Hepatocyte (in vitro differentiated cells): ENCODE measurements at regions not wholly inside any gene's neighbourhood (a gene's known extent, or its start where the extent isn't known, plus 50 kb on each side); places are given as distances from the start of the nearest gene placed in this dataset.

Source experiments
- DNase-seq: peaks from one replicate; pipeline ENCODE4 v3.0.0-alpha.2; 2016; ENCODE audit warnings: low spot score
- H2AFZ ChIP-seq: fragments of 200-600 bp; sonication (generic); 2 replicates; pipeline ENCODE4 v1.6.0; 2016; ENCODE audit warnings: antibody characterized with exemption, mild to moderate bottlenecking
- H3K27ac ChIP-seq: fragments of 200-600 bp; sonication (generic); 2 replicates; pipeline ENCODE4 v1.5.1; 2016; ENCODE audit warnings: mild to moderate bottlenecking
- H3K27me3 ChIP-seq: fragments of 200-600 bp; sonication (generic); 2 replicates; pipeline ENCODE4 v1.6.1; 2016
- H3K36me3 ChIP-seq: fragments of 200-600 bp; sonication (generic); replicated peaks from 2 replicates; pipeline ENCODE4 v1.5.1; 2016; ENCODE audit warnings: low read depth; ENCODE audit not compliant: insufficient read depth
- H3K4me1 ChIP-seq: fragments of 200-600 bp; sonication (generic); 2 replicates; pipeline ENCODE4 v1.5.1; 2016; ENCODE audit warnings: mild to moderate bottlenecking, moderate library complexity; ENCODE audit not compliant: insufficient read depth
- H3K4me2 ChIP-seq: fragments of 200-600 bp; sonication (generic); 2 replicates; pipeline ENCODE4 v1.6.0; 2016
- H3K4me3 ChIP-seq: fragments of 200-600 bp; sonication (generic); 2 replicates; pipeline ENCODE4 v1.5.1; 2016; ENCODE audit warnings: mild to moderate bottlenecking
- H3K79me2 ChIP-seq: fragments of 200-600 bp; sonication (generic); 2 replicates; pipeline ENCODE4 v1.6.0; 2017; ENCODE audit warnings: mild to moderate bottlenecking
- H3K9me2 ChIP-seq: fragments of 200-600 bp; sonication (generic); replicated peaks from 2 replicates; pipeline ENCODE4 v1.6.0; 2017; ENCODE audit warnings: mild to moderate bottlenecking; ENCODE audit not compliant: insufficient read depth
- H3K9me3 ChIP-seq: fragments of 200-600 bp; sonication (generic); 2 replicates; pipeline ENCODE4 v1.5.1; 2016; ENCODE audit warnings: low read depth, mild to moderate bottlenecking
- H4K20me1 ChIP-seq: fragments of 200-600 bp; sonication (generic); 2 replicates; pipeline ENCODE4 v1.6.0; 2016; ENCODE audit warnings: mild to moderate bottlenecking; ENCODE audit not compliant: insufficient read depth, poor library complexity, severe bottlenecking
- EZH2 ChIP-seq: fragments of 200-600 bp; sonication (generic); IDR thresholded peaks from 2 replicates; pipeline ENCODE4 v1.6.1; 2016; ENCODE audit warnings: antibody characterized with exemption, mild to moderate bottlenecking, borderline replicate concordance
- EZH2phosphoT487 ChIP-seq: fragments of 200-600 bp; sonication (generic); IDR thresholded peaks from one replicate; pipeline ENCODE4 v1.6.1; 2018; ENCODE audit warnings: antibody characterized with exemption, mild to moderate bottlenecking, low read depth, moderate library complexity; ENCODE audit not compliant: unreplicated experiment, severe bottlenecking
- WGBS: methylation state at CpG from one replicate; pipeline ENCODE4 v1.1.6; 2016; ENCODE audit warnings: low lambda C conversion rate; ENCODE audit errors: missing lambda C conversion rate; 5-methylcytosine and 5-hydroxymethylcytosine counted together
- TF ChIP-seq, protein P1 (sequence below): fragments of 200-600 bp; sonication (generic); IDR thresholded peaks from 2 replicates; pipeline ENCODE4 v1.5.1; 2016; ENCODE audit warnings: antibody characterized with exemption, mild to moderate bottlenecking; ENCODE audit not compliant: poor library complexity

DNA sequence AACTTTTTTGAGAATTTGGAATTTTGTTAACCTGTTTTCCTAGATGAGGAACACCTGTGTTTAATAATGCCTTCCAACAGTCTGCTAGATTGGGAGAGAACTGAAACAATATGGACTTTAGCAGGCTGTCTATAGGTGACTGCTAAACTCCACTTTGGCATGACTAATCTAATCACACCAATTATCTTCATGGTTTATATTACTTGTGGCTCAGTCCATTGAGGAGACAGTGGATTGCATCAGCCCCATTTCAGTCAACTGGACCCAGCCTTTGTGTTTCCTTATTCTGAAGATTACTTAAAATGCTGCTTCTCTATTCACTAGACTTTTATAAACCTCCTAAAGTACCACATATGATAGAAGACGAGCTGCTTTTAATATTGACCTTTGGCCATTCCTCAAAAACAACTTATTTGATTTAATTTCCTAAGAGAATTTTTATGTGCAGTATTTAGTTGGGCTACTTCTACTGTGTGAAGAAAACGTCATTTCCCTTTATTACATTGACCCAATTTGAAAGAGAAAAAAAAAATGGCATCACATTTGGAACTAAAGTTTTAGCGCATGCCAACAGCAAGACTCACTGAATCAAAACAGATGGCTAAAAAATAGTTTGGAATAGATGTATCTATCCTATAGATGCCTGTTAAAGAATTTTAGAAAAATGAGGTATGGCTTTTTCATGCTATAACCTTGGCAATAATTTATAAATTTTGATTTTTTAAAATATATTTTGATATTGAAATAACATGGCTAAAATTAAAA, 295.8 kb downstream of the NDFIP2 start:
- Histone ChIP-seq H2AFZ (no peak overlapping the region), H3K27me3 (no peaks in the 10 kb centered on the region), H3K36me3 (no peaks in the 10 kb centered on the region), H4K20me1 (no peaks in the 10 kb centered on the region), H3K27ac (peak overlapping the region; percentile 46), H3K9me3 (no peaks in the 10 kb centered on the region), H3K4me3 (no peak overlapping the region), H3K79me2 (no peaks in the 10 kb centered on the region), H3K4me2 (peak overlapping the region; percentile 2), H3K4me1 (peaks cover 28% of the 10 kb centered on the region), H3K9me2 (no peaks in the 10 kb centered on the region)
- 80% methylated on average over 3 of the region's 3 CpGs for WGBS
- DNase-seq, result no peak
- TF ChIP-seq EZH2 (no peak), EZH2phosphoT487 (no peak)
- TF ChIP-seq, protein P1, sequence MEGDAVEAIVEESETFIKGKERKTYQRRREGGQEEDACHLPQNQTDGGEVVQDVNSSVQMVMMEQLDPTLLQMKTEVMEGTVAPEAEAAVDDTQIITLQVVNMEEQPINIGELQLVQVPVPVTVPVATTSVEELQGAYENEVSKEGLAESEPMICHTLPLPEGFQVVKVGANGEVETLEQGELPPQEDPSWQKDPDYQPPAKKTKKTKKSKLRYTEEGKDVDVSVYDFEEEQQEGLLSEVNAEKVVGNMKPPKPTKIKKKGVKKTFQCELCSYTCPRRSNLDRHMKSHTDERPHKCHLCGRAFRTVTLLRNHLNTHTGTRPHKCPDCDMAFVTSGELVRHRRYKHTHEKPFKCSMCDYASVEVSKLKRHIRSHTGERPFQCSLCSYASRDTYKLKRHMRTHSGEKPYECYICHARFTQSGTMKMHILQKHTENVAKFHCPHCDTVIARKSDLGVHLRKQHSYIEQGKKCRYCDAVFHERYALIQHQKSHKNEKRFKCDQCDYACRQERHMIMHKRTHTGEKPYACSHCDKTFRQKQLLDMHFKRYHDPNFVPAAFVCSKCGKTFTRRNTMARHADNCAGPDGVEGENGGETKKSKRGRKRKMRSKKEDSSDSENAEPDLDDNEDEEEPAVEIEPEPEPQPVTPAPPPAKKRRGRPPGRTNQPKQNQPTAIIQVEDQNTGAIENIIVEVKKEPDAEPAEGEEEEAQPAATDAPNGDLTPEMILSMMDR, result no peak

DNA sequence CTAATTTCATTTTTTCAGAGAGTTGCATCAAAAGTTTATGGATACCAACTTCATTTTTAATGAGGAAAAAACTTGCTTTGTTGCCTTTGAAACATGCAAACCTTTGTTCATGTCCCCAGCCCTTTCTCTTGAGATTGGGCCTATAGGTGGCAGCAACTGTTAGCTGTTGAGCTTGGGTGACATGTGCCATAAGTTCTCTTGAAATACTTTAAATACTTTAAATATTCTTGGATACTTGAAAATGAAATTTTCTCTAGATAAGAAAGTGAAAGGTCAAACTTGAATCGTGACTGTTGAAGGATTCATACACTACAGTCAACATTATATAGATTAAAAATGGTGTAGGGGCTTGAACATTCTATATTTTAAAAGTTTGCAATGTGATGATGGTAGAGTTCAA, 294.9 kb downstream of the NDFIP2 start:
- H3K27ac ChIP-seq, result peak overlapping the region; percentile 3
- H3K4me3 ChIP-seq, result no peak overlapping the region
- TF ChIP-seq, protein P1, result peak; percentile 76
- TF ChIP-seq EZH2, result no peak
- H3K4me1 ChIP-seq, result peaks cover 24% of the 10 kb centered on the region
- H3K79me2 ChIP-seq, result no peaks in the 10 kb centered on the region
- WGBS, result 13% methylated on average over 1 of the region's 1 CpG
- no peaks in the 10 kb centered on the region for H4K20me1 ChIP-seq
- H3K36me3 ChIP-seq, result no peaks in the 10 kb centered on the region
- no peaks in the 10 kb centered on the region for H3K9me2 ChIP-seq
- peak; percentile 64 for DNase-seq
- no peaks in the 10 kb centered on the region for H3K9me3 ChIP-seq
- H3K27me3 ChIP-seq, result no peaks in the 10 kb centered on the region
- peak overlapping the region; percentile 2 for H3K4me2 ChIP-seq
- no peak overlapping the region for H2AFZ ChIP-seq

DNA sequence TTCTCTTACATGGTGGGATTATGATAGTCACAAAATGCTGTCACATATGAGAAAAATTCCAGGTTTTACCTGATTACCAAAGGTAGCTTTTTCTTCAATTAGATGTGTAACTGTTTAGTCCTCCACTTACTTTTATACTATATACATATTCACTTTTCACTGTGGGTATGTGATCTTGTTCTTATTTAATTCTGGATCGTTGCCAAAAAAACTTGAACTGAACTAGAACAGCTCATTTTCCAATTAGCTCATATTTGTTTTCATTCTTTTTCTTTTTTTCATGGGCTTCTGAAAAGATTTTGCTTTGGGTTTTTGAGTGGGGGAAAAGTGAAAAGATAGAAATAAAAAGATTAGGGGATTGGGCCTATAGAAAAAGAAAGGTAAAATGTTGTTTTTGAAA, 291.9 kb downstream of the NDFIP2 start:
- no peak for DNase-seq
- Histone ChIP-seq H3K9me3 (no peaks in the 10 kb centered on the region), H3K27ac (no peak overlapping the region), H3K79me2 (no peaks in the 10 kb centered on the region), H3K27me3 (no peaks in the 10 kb centered on the region), H3K4me1 (peaks cover 15% of the 10 kb centered on the region), H3K4me3 (no peak overlapping the region), H2AFZ (no peak overlapping the region), H3K36me3 (no peaks in the 10 kb centered on the region), H3K4me2 (no peak overlapping the region), H3K9me2 (no peaks in the 10 kb centered on the region), H4K20me1 (no peaks in the 10 kb centered on the region)
- WGBS, result 88% methylated on average over 1 of the region's 1 CpG
- TF ChIP-seq EZH2, result no peak
- TF ChIP-seq EZH2phosphoT487, result no peak
- TF ChIP-seq, protein P1, result no peak

DNA sequence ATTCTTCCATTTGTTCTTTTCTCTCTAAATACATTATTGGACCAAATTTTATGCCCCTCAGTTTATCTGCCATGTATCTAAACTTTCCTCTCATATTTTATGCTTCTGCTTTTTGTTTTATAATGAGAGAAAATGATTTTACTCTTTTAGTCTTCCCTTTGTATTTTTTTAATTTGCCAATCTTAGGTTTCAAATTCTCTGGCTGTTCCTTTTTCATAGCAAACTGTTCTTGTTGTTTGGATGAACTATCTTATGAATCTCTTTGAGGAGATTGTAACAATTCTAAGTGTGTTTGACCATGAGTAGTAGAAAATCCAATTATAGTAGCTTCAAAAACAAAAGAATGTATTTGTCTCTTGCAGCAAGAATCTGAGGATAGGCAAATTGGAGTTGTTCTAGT, 290.5 kb downstream of the NDFIP2 start:
- TF ChIP-seq EZH2phosphoT487 (no peak), EZH2 (no peak)
- TF ChIP-seq, protein P1, result no peak
- Histone ChIP-seq H3K27ac (no peak overlapping the region), H3K4me1 (peaks cover 6% of the 10 kb centered on the region), H3K9me2 (no peaks in the 10 kb centered on the region), H3K79me2 (no peaks in the 10 kb centered on the region), H3K4me3 (no peak overlapping the region), H3K9me3 (no peaks in the 10 kb centered on the region), H4K20me1 (no peaks in the 10 kb centered on the region), H2AFZ (no peak overlapping the region), H3K36me3 (no peaks in the 10 kb centered on the region), H3K27me3 (no peaks in the 10 kb centered on the region), H3K4me2 (no peak overlapping the region)
- DNase-seq, result no peak
